HCT116 (cell line): ENCODE measurements at regions not wholly inside any gene's neighbourhood (a gene's known extent, or its start where the extent isn't known, plus 50 kb on each side); places are given as distances from the start of the nearest gene placed in this dataset.

Source experiments
- ATAC-seq: fragments of 200-7000 bp; cut with Tn5 transposase; 2 replicates; pipeline ENCODE4 v1.9.1; 2020; ENCODE audit warnings: mild to moderate bottlenecking, moderate library complexity
- BruUV-seq: library from RNA; stranded (reverse); fragments of 400-500 nt; replicated peaks from 2 replicates; lab custom pipeline; 2021; lab: Mats Ljungman, UMichigan
- CTCF ChIA-PET: fragments of 300-600 bp; sonication (Branson Sonifier 250); formaldehyde crosslinking; loops from one replicate; lab custom pipeline; 2021; ENCODE audit warnings: antibody characterized with exemption; lab: Charles Lee
- POLR2A ChIA-PET: fragments of 300-600, 350-600 bp; sonication (Branson Sonifier 250); formaldehyde crosslinking; loops from one replicate; lab custom pipeline; 2021; ENCODE audit warnings: antibody characterized with exemption; lab: Charles Lee
- RAD21 ChIA-PET, 2 experiments: fragments of 300-600 bp; sonication (Branson Sonifier 250); formaldehyde crosslinking; loops; one replicate each; lab custom pipeline; 2023; ENCODE audit warnings: low total read pairs in 2 of 2; ENCODE audit not compliant: uncharacterized antibody in 2 of 2, unreplicated experiment in 2 of 2, low non-redundant PET in 1 of 2; lab: Charles Lee
- DNase-seq: peaks from one replicate; pipeline ENCODE4 v3.0.0-alpha.2; 2010; ENCODE audit warnings: low read depth, low spot score
- H2AFZ ChIP-seq: fragments of 200-600 bp; shearing (Covaris generic), sonication (generic); 2 replicates; pipeline ENCODE4 v1.6.1; 2017; ENCODE audit warnings: low read depth, mixed run types, mixed read lengths, antibody characterized with exemption, low read length; ENCODE audit not compliant: poor library complexity, severe bottlenecking
- H3K27ac ChIP-seq: 2 replicates; pipeline ENCODE4 v1.5.1; 2012; ENCODE audit warnings: low read depth, low read length
- H3K27me3 ChIP-seq: fragments of 200-600 bp; sonication (generic); 2 replicates; pipeline ENCODE4 v1.6.1; 2016; ENCODE audit warnings: mixed run types, low read length, mixed read lengths; ENCODE audit not compliant: insufficient read depth
- H3K36me3 ChIP-seq, 2 experiments: fragments of 200-500 bp in 1 of 2; fragments of 200-600 bp in 1 of 2; sonication (Bioruptor generic) in 1 of 2; sonication (generic) in 1 of 2; 2 replicates each; pipeline versions ENCODE4 v1.5.1 to v1.6.1; 2014 to 2016; ENCODE audit warnings: low read length in 2 of 2, inconsistent platforms in 1 of 2, mixed read lengths in 1 of 2, mixed run types in 1 of 2; ENCODE audit not compliant: insufficient read depth in 2 of 2, control insufficient read depth in 1 of 2
- H3K4me1 ChIP-seq, 2 experiments: fragments of 200-600 bp in 1 of 2; sonication (generic) in 1 of 2; 2 replicates each; pipeline versions ENCODE4 v1.5.1 to v1.6.1; 2012 to 2017; ENCODE audit warnings: low read length in 2 of 2, inconsistent platforms in 1 of 2, mild to moderate bottlenecking in 1 of 2, mixed read lengths in 1 of 2, mixed run types in 1 of 2, moderate library complexity in 1 of 2; ENCODE audit not compliant: insufficient read depth in 2 of 2, control insufficient read depth in 1 of 2
- H3K4me2 ChIP-seq: fragments of 200-600 bp; sonication (generic); 2 replicates; pipeline ENCODE4 v1.6.1; 2017; ENCODE audit warnings: mixed run types, low read length, mixed read lengths
- H3K4me3 ChIP-seq, 2 experiments: fragments of 200-600 bp in 1 of 2; sonication (generic) in 1 of 2; replicated peaks in 1 of 2; 2 replicates each; pipeline ENCODE4 v1.5.1; 2011 to 2016; ENCODE audit warnings: low read length in 2 of 2, control low read depth in 1 of 2, low read depth in 1 of 2, mild to moderate bottlenecking in 1 of 2, mixed read lengths in 1 of 2, mixed run types in 1 of 2
- H3K79me2 ChIP-seq: fragments of 200-600 bp; sonication (generic); 2 replicates; pipeline ENCODE4 v1.6.1; 2017; ENCODE audit warnings: mild to moderate bottlenecking, mixed run types, low read length, moderate library complexity, mixed read lengths; ENCODE audit not compliant: insufficient read depth
- H3K9ac ChIP-seq: fragments of 200-600 bp; sonication (generic); 2 replicates; pipeline ENCODE4 v1.6.1; 2016; ENCODE audit warnings: low read length, mixed read lengths
- H3K9me2 ChIP-seq: fragments of 200-600 bp; sonication (generic), shearing (Covaris generic); 2 replicates; pipeline ENCODE4 v1.6.1; 2017; ENCODE audit warnings: mixed run types, mild to moderate bottlenecking, moderate library complexity; ENCODE audit not compliant: insufficient read depth
- H3K9me3 ChIP-seq, 2 experiments: fragments of 200-500 bp in 1 of 2; fragments of 200-600 bp in 1 of 2; sonication (Bioruptor generic) in 1 of 2; sonication (generic) in 1 of 2; 2 replicates each; pipeline ENCODE4 v1.6.1; 2014 to 2017; ENCODE audit warnings: low read length in 2 of 2, mixed read lengths in 2 of 2, inconsistent platforms in 1 of 2, low read depth in 1 of 2, mild to moderate bottlenecking in 1 of 2, mixed run types in 1 of 2, moderate library complexity in 1 of 2; ENCODE audit not compliant: control insufficient read depth in 1 of 2, insufficient read depth in 1 of 2
- H4K20me1 ChIP-seq: fragments of 200-600 bp; sonication (generic), shearing (Covaris generic); 2 replicates; pipeline ENCODE4 v1.6.1; 2017; ENCODE audit warnings: mixed run types, mild to moderate bottlenecking, moderate library complexity; ENCODE audit not compliant: insufficient read depth
- ELF1 ChIP-seq: IDR thresholded peaks from 2 replicates; pipeline ENCODE4 v1.6.1; 2012; ENCODE audit warnings: low read depth, borderline replicate concordance
- EZH2 ChIP-seq: fragments of 200-600 bp; sonication (generic); IDR thresholded peaks from 2 replicates; pipeline ENCODE4 v1.6.1; 2017; ENCODE audit warnings: antibody characterized with exemption, mixed run types
- EZH2phosphoT487 ChIP-seq: fragments of 200-600 bp; IDR thresholded peaks from 2 replicates; pipeline ENCODE4 v1.6.1; 2018; ENCODE audit warnings: antibody characterized with exemption, borderline replicate concordance
- SIN3A ChIP-seq: IDR thresholded peaks from 2 replicates; pipeline ENCODE4 v1.6.1; 2012; ENCODE audit warnings: low read depth
- SRF ChIP-seq: IDR thresholded peaks from 2 replicates; pipeline ENCODE4 v1.6.1; 2012; ENCODE audit warnings: low read depth
- ZFX ChIP-seq: fragments of 450-650 bp; IDR thresholded peaks from 2 replicates; pipeline ENCODE4 v1.6.1; 2017
- ZNF274 ChIP-seq: fragments of 200-500 bp; sonication (Bioruptor generic); IDR thresholded peaks from 2 replicates; pipeline ENCODE4 v1.6.1; 2014; ENCODE audit warnings: mild to moderate bottlenecking, low read depth, low read length, inconsistent platforms
- intact Hi-C: fragments of 100-400 bp; cut with micrococcal nuclease; formaldehyde crosslinking; loops from 2 replicates; pipeline ENCODE4 v1.10.0; 2022
- TF ChIP-seq, protein P1 (sequence below): IDR thresholded peaks from 2 replicates; pipeline ENCODE4 v1.6.1; 2011; ENCODE audit warnings: mild to moderate bottlenecking, low read length, moderate library complexity; ENCODE audit not compliant: insufficient replicate concordance; ENCODE audit errors: extremely low read depth
- TF ChIP-seq, protein P2 (sequence below): IDR thresholded peaks from 2 replicates; pipeline ENCODE4 v1.6.1; 2012; ENCODE audit warnings: low read depth
- TF ChIP-seq, protein P3 (sequence below), 3 experiments: fragments of 200-600 bp in 1 of 3; sonication (generic) in 1 of 3; IDR thresholded peaks in 2 of 3; conservative IDR thresholded peaks in 1 of 3; 2 replicates each; pipeline ENCODE4 v1.5.1; 2012 to 2017; ENCODE audit warnings: low read depth in 2 of 3, low read length in 2 of 3, antibody characterized with exemption in 1 of 3, borderline replicate concordance in 1 of 3, control low read depth in 1 of 3, mild to moderate bottlenecking in 1 of 3, mixed read lengths in 1 of 3, mixed run types in 1 of 3, moderate library complexity in 1 of 3; ENCODE audit not compliant: insufficient read depth in 1 of 3

DNA sequence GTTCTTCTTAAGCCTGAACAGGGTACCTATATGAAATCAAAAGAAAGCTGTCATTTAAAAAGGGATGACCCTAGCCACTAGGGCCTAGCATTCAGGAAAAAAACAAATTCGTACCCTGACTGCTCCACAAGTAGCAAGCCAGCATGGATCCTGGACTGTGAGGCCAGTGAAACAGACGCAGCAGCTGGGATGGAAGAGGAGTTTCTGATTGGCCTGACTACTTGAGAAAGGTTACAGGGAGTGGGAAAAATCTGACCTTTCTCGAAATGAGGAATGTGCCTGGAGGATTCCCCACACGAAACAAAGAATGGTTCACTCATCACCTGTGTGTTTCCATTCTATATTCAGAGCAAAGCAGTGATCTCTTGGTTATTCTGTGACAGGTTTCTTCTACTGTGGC lies 87.6 kb upstream of the JADE1 start:
- DNase-seq, result no peak
- Histone ChIP-seq H3K9ac (no peak overlapping the region), H3K9me3 (no peaks in the 10 kb centered on the region), H3K9me2 (no peaks in the 10 kb centered on the region), H3K4me3 (no peak overlapping the region), H4K20me1 (no peaks in the 10 kb centered on the region), H3K36me3 (no peaks in the 10 kb centered on the region), H3K4me1 (no peaks in the 10 kb centered on the region), H3K79me2 (no peaks in the 10 kb centered on the region), H3K4me2 (no peak overlapping the region), H3K27me3 (no peaks in the 10 kb centered on the region), H2AFZ (no peak overlapping the region), H3K27ac (no peak overlapping the region)
- ChIA-PET CTCF (no interaction called here), RAD21 (no interaction called here), POLR2A (no interaction called here)
- no peak for ATAC-seq
- TF ChIP-seq EZH2 (no peak), SRF (no peak), ZFX (no peak)
- BruUV-seq, result no TSS peak
- intact Hi-C loops, result no loop called here

DNA sequence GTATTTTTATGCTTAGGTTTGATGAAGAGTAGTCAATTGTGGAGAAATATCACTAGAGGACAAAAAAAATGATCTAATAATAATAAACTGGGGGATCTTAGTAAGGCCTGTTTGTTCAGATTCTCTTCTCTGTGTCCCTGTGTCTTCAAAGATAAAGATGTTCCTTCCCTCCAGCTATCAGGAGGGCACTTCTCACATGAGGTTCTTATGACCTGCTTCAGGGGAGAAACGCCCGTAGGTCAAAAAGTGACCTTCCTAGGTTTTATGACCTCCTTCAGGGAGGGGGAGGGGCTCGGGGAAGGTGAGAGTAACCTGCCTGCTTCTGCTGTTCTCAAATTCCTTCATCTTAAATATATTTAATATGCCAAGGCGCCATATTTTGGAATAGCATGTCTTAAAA lies 89.2 kb upstream of the JADE1 start:
- Histone ChIP-seq H3K4me2 (no peak overlapping the region), H3K27ac (no peak overlapping the region), H3K79me2 (no peaks in the 10 kb centered on the region), H3K9ac (no peak overlapping the region), H4K20me1 (no peaks in the 10 kb centered on the region), H3K9me2 (no peaks in the 10 kb centered on the region), H2AFZ (no peak overlapping the region), H3K4me3 (no peak overlapping the region), H3K4me1 (no peaks in the 10 kb centered on the region), H3K27me3 (no peaks in the 10 kb centered on the region), H3K36me3 (no peaks in the 10 kb centered on the region), H3K9me3 (no peaks in the 10 kb centered on the region)
- ChIA-PET CTCF (no interaction called here), POLR2A (no interaction called here), RAD21 (no interaction called here)
- ATAC-seq (no peak), DNase-seq (no peak)
- BruUV-seq, result no TSS peak
- intact Hi-C loops, result no loop called here
- TF ChIP-seq, protein P1, sequence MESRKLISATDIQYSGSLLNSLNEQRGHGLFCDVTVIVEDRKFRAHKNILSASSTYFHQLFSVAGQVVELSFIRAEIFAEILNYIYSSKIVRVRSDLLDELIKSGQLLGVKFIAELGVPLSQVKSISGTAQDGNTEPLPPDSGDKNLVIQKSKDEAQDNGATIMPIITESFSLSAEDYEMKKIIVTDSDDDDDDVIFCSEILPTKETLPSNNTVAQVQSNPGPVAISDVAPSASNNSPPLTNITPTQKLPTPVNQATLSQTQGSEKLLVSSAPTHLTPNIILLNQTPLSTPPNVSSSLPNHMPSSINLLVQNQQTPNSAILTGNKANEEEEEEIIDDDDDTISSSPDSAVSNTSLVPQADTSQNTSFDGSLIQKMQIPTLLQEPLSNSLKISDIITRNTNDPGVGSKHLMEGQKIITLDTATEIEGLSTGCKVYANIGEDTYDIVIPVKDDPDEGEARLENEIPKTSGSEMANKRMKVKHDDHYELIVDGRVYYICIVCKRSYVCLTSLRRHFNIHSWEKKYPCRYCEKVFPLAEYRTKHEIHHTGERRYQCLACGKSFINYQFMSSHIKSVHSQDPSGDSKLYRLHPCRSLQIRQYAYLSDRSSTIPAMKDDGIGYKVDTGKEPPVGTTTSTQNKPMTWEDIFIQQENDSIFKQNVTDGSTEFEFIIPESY, result no peak
- TF ChIP-seq EZH2, result no peak
- TF ChIP-seq, protein P2, sequence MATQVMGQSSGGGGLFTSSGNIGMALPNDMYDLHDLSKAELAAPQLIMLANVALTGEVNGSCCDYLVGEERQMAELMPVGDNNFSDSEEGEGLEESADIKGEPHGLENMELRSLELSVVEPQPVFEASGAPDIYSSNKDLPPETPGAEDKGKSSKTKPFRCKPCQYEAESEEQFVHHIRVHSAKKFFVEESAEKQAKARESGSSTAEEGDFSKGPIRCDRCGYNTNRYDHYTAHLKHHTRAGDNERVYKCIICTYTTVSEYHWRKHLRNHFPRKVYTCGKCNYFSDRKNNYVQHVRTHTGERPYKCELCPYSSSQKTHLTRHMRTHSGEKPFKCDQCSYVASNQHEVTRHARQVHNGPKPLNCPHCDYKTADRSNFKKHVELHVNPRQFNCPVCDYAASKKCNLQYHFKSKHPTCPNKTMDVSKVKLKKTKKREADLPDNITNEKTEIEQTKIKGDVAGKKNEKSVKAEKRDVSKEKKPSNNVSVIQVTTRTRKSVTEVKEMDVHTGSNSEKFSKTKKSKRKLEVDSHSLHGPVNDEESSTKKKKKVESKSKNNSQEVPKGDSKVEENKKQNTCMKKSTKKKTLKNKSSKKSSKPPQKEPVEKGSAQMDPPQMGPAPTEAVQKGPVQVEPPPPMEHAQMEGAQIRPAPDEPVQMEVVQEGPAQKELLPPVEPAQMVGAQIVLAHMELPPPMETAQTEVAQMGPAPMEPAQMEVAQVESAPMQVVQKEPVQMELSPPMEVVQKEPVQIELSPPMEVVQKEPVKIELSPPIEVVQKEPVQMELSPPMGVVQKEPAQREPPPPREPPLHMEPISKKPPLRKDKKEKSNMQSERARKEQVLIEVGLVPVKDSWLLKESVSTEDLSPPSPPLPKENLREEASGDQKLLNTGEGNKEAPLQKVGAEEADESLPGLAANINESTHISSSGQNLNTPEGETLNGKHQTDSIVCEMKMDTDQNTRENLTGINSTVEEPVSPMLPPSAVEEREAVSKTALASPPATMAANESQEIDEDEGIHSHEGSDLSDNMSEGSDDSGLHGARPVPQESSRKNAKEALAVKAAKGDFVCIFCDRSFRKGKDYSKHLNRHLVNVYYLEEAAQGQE, result no peak
- TF ChIP-seq EZH2phosphoT487, result no peak
- no peak for TF ChIP-seq ELF1
- no peak for TF ChIP-seq ZNF274
- TF ChIP-seq, protein P3, sequence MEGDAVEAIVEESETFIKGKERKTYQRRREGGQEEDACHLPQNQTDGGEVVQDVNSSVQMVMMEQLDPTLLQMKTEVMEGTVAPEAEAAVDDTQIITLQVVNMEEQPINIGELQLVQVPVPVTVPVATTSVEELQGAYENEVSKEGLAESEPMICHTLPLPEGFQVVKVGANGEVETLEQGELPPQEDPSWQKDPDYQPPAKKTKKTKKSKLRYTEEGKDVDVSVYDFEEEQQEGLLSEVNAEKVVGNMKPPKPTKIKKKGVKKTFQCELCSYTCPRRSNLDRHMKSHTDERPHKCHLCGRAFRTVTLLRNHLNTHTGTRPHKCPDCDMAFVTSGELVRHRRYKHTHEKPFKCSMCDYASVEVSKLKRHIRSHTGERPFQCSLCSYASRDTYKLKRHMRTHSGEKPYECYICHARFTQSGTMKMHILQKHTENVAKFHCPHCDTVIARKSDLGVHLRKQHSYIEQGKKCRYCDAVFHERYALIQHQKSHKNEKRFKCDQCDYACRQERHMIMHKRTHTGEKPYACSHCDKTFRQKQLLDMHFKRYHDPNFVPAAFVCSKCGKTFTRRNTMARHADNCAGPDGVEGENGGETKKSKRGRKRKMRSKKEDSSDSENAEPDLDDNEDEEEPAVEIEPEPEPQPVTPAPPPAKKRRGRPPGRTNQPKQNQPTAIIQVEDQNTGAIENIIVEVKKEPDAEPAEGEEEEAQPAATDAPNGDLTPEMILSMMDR (IDR thresholded peaks at IDR 0.05 in 2 of 3, conservative IDR thresholded peaks at IDR 0.05 in 1 of 3; ENCODE audit: borderline replicate concordance in 1 of 3, insufficient read depth in 1 of 3, low read depth in 2 of 3, low read length in 2 of 3), result no peak
- no peak for TF ChIP-seq SIN3A
